ENCODE measurements at regions not wholly inside any gene's neighbourhood (a gene's known extent, or its start where the extent isn't known, plus 50 kb on each side); places are given as distances from the start of the nearest gene placed in this dataset.

GRCh38 chr13:84366506-84366905, 484.2 kb upstream of the SLITRK1 start:
- H3K9me2 ChIP-seq (ENCODE audit: insufficient read depth): no peaks in the 10 kb centered on the region
- POLR2A ChIA-PET: no interaction called here
- DNase-seq (ENCODE audit: low read depth, low spot score) (no peak), ATAC-seq (no peak)
- no peaks in the 10 kb centered on the region for H3K79me2 ChIP-seq (ENCODE audit: insufficient read depth, low read length)
- intact Hi-C loops (cut with micrococcal nuclease): no loop called here
- TF ChIP-seq CBX3 (IDR thresholded peaks at IDR 0.05; ENCODE audit: low read depth) (no peak), SP1 (IDR thresholded peaks at IDR 0.05; ENCODE audit: low read depth) (no peak), CTCF (IDR thresholded peaks at IDR 0.05 in 2 of 3, conservative IDR thresholded peaks at IDR 0.05 in 1 of 3; ENCODE audit: borderline replicate concordance in 1 of 3, insufficient read depth in 1 of 3, low read depth in 2 of 3, low read length in 2 of 3) (no peak), POLR2A (IDR thresholded peaks at IDR 0.05; ENCODE audit: borderline replicate concordance, extremely low read depth, insufficient read depth, insufficient read length) (no peak), EGR1 (IDR thresholded peaks at IDR 0.05; ENCODE audit: low read depth) (no peak), JUND (IDR thresholded peaks at IDR 0.05) (no peak), EZH2phosphoT487 (IDR thresholded peaks at IDR 0.05; ENCODE audit: borderline replicate concordance) (no peak)
- RAD21 ChIA-PET (ENCODE audit: low non-redundant PET in 1 of 2, low total read pairs in 2 of 2, uncharacterized antibody in 2 of 2, unreplicated experiment in 2 of 2): no interaction called here
- no peaks in the 10 kb centered on the region for H3K27me3 ChIP-seq (ENCODE audit: insufficient read depth, low read length)
- no TSS peak for BruUV-seq (replicated peaks)
- H4K20me1 ChIP-seq (ENCODE audit: insufficient read depth): no peaks in the 10 kb centered on the region
- H3K27ac ChIP-seq (ENCODE audit: low read depth, low read length): no peak overlapping the region
- H3K9ac ChIP-seq (ENCODE audit: low read length): no peak overlapping the region
- CTCF ChIA-PET: no interaction called here
- H2AFZ ChIP-seq (ENCODE audit: low read depth, low read length, poor library complexity, severe bottlenecking): no peak overlapping the region
- no peak overlapping the region for H3K4me3 ChIP-seq (replicated peaks in 1 of 2; ENCODE audit: low read depth in 1 of 2, low read length in 2 of 2)
- no peaks in the 10 kb centered on the region for H3K36me3 ChIP-seq (ENCODE audit: control insufficient read depth in 1 of 2, insufficient read depth in 2 of 2, low read length in 2 of 2)
- no peaks in the 10 kb centered on the region for H3K4me1 ChIP-seq (ENCODE audit: control insufficient read depth in 1 of 2, insufficient read depth in 2 of 2, low read length in 2 of 2)
- no peaks in the 10 kb centered on the region for H3K9me3 ChIP-seq (ENCODE audit: control insufficient read depth in 1 of 2, insufficient read depth in 1 of 2, low read depth in 1 of 2, low read length in 2 of 2)
- no peak overlapping the region for H3K4me2 ChIP-seq (ENCODE audit: low read length)

DNA sequence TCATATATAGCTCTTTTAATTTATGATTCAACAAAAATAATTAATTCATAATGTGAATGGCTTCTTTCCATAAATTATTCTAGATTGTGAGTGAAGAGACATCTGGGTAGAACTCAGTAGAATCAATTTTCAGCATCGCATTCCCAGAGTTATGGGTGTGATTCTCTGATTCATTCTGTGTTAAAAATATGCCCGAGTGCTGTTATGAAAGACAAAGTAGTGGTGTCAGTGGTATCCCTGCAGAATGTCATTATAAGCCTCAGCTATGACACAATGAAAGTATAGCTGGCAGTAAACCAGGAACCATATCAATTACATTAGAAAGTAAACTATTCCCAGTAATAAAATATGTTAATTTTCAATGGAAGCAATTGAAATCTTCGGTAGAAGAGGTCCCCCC, 480.5 kb upstream of the SLITRK1 start:
- H3K4me2 ChIP-seq (ENCODE audit: low read length): no peak overlapping the region
- no peaks in the 10 kb centered on the region for H3K9me2 ChIP-seq (ENCODE audit: insufficient read depth)
- H3K27ac ChIP-seq (ENCODE audit: low read depth, low read length): no peak overlapping the region
- POLR2A ChIA-PET: no interaction called here
- no peak overlapping the region for H3K4me3 ChIP-seq (replicated peaks in 1 of 2; ENCODE audit: low read depth in 1 of 2, low read length in 2 of 2)
- intact Hi-C loops (cut with micrococcal nuclease): no loop called here
- H3K9ac ChIP-seq (ENCODE audit: low read length): no peak overlapping the region
- no peaks in the 10 kb centered on the region for H4K20me1 ChIP-seq (ENCODE audit: insufficient read depth)
- H3K79me2 ChIP-seq (ENCODE audit: insufficient read depth, low read length): no peaks in the 10 kb centered on the region
- no TSS peak for BruUV-seq (replicated peaks)
- H3K9me3 ChIP-seq (ENCODE audit: control insufficient read depth in 1 of 2, insufficient read depth in 1 of 2, low read depth in 1 of 2, low read length in 2 of 2): no peaks in the 10 kb centered on the region; a peak in 1 of 4 replicates
- DNase-seq (ENCODE audit: low read depth, low spot score): no peak
- no peaks in the 10 kb centered on the region for H3K4me1 ChIP-seq (ENCODE audit: control insufficient read depth in 1 of 2, insufficient read depth in 2 of 2, low read length in 2 of 2)
- RAD21 ChIA-PET (ENCODE audit: low non-redundant PET in 1 of 2, low total read pairs in 2 of 2, uncharacterized antibody in 2 of 2, unreplicated experiment in 2 of 2): interaction anchor here in 1 of 2 experiments (0.6 kb wide), 1 partner anchor 964 kb away, joined by 3 read pairs; no protein-coding TSS in a partner anchor
- H3K36me3 ChIP-seq (ENCODE audit: control insufficient read depth in 1 of 2, insufficient read depth in 2 of 2, low read length in 2 of 2): no peaks in the 10 kb centered on the region
- no peak overlapping the region for H2AFZ ChIP-seq (ENCODE audit: low read depth, low read length, poor library complexity, severe bottlenecking)
- H3K27me3 ChIP-seq (ENCODE audit: insufficient read depth, low read length): no peaks in the 10 kb centered on the region
- ATAC-seq: no peak
- CTCF ChIA-PET: no interaction called here
- TF ChIP-seq TCF7L2 (IDR thresholded peaks at IDR 0.05; ENCODE audit: borderline replicate concordance, extremely low read depth, insufficient read depth, insufficient read length) (no peak), ELF1 (IDR thresholded peaks at IDR 0.05; ENCODE audit: borderline replicate concordance, low read depth) (no peak), SP1 (IDR thresholded peaks at IDR 0.05; ENCODE audit: low read depth) (no peak), RAD21 (IDR thresholded peaks at IDR 0.05; ENCODE audit: low read depth) (no peak), EGR1 (IDR thresholded peaks at IDR 0.05; ENCODE audit: low read depth) (no peak), CTCF (IDR thresholded peaks at IDR 0.05 in 2 of 3, conservative IDR thresholded peaks at IDR 0.05 in 1 of 3; ENCODE audit: borderline replicate concordance in 1 of 3, insufficient read depth in 1 of 3, low read depth in 2 of 3, low read length in 2 of 3) (no peak), ZNF274 (IDR thresholded peaks at IDR 0.05; ENCODE audit: low read depth, low read length) (no peak), MAX (IDR thresholded peaks at IDR 0.05) (no peak)
- TF ChIP-seq, protein P1, sequence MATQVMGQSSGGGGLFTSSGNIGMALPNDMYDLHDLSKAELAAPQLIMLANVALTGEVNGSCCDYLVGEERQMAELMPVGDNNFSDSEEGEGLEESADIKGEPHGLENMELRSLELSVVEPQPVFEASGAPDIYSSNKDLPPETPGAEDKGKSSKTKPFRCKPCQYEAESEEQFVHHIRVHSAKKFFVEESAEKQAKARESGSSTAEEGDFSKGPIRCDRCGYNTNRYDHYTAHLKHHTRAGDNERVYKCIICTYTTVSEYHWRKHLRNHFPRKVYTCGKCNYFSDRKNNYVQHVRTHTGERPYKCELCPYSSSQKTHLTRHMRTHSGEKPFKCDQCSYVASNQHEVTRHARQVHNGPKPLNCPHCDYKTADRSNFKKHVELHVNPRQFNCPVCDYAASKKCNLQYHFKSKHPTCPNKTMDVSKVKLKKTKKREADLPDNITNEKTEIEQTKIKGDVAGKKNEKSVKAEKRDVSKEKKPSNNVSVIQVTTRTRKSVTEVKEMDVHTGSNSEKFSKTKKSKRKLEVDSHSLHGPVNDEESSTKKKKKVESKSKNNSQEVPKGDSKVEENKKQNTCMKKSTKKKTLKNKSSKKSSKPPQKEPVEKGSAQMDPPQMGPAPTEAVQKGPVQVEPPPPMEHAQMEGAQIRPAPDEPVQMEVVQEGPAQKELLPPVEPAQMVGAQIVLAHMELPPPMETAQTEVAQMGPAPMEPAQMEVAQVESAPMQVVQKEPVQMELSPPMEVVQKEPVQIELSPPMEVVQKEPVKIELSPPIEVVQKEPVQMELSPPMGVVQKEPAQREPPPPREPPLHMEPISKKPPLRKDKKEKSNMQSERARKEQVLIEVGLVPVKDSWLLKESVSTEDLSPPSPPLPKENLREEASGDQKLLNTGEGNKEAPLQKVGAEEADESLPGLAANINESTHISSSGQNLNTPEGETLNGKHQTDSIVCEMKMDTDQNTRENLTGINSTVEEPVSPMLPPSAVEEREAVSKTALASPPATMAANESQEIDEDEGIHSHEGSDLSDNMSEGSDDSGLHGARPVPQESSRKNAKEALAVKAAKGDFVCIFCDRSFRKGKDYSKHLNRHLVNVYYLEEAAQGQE (IDR thresholded peaks at IDR 0.05; ENCODE audit: low read depth): no peak

All from HCT116 (cell line).